Activated T-helper 1 cell treated with Interleukin-2 at 50 U/mL for 16 hours (primary cell): ENCODE measurements at regions not wholly inside any gene's neighbourhood (a gene's known extent, or its start where the extent isn't known, plus 50 kb on each side); places are given as distances from the start of the nearest gene placed in this dataset.
"Not testable (repeated sequence)": the region's sequence is repeated elsewhere in the genome, so short reads cannot be mapped to it uniquely, and the experiment has no call there.

Experiments
- DNase-seq: peaks from one replicate; pipeline ENCODE4 v3.0.0-alpha.2; 2020; ENCODE audit warnings: low read depth

DNA sequence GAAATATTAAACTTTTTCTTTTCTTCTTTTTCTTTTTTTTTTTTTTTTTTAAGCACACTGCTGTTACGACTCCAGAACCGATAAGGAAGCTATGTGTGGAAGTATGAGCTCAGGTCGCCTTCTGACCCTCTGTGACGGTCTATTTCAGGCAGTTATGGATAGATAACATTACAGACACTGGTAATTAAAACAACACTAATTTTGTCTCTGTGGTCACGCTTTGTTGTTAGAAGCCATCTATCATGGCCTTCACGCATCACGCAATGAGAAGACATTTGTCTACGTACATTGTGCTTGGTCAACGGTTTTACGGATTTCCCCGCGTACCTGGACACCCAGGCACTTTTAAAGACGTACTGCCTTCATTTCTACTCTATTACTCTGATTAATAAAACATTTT is 306.0 kb upstream of the ZNF507 start:
- no peak for DNase-seq

GRCh38 chr19:32040236-32040635 is 305.2 kb upstream of the ZNF507 start:
- no peak for DNase-seq

DNA sequence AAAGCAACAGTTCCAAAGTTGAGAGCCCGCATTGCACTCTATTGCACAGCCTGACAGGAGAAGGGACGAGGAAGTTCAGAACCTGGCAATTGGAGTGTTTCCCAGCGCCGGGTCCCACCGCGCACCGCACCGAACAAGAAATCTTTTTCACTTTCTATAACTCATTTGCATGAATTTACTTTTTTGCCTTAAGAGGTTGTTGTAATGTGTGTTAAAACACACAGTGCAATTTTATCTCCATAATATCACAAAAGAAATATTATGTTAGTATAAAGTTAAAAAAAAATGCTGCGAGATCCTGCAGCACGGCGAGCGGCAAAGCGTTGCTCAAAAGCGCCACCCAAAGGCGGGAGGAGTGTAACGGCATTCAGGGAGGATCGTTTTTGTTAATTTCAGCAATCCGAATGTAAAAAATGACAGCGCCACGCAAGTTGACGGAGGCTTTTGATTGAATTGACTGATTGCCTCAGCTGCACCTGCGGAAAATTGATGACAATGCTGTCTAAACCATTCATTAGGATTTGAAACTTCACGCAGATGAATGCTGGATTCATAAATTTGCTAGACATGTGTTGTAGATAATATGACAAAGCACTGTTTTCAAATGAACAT is 303.6 kb upstream of the ZNF507 start:
- no peak for DNase-seq

- DNase-seq: no peak
Observed at GRCh38 chr19:32047788-32048187, 297.6 kb upstream of the ZNF507 start.

- no peak for DNase-seq
Observed at GRCh38 chr19:32053376-32053775, 292.0 kb upstream of the ZNF507 start.

DNA sequence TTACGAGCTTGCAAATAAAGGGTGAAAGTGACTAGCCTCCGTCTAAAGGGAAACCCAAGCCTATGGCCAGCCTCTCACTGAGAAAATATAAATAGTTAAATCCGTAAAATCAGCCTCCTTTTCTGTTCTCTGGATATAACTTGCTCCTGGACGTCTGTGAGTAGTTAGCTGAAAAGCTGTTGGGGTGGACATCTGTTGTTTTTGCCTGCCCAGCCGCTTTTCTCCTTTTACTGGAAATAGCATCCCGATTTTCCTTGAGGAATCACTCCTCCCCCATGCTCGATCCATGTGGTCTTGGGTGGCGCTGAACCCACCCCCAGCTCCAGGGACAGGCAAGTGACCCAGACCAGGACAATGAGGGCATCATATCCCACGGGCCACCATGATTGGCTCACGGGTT is 291.5 kb upstream of the ZNF507 start:
- no peak for DNase-seq

DNA sequence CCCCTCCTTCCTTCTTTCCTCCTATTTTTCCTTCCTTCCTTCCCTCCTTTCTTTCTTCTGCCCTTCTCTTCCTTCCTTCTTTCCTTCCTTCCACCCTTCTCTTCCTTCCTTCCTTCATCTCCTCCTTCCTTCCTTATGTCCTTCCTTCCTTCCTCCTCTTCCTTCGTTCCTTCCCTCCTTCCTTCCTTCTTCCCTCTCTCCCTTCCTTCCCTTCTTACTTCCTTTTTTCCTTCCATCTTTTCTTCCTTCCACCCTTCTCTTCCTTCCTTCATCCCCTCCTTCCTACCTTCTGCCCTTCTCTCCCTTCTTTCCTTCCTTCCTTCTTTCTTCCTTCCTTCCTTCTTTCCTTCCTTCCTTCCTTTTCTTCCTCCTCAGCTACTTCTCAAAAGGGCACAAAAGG is 287.3 kb upstream of the ZNF507 start:
- no peak for DNase-seq

DNA sequence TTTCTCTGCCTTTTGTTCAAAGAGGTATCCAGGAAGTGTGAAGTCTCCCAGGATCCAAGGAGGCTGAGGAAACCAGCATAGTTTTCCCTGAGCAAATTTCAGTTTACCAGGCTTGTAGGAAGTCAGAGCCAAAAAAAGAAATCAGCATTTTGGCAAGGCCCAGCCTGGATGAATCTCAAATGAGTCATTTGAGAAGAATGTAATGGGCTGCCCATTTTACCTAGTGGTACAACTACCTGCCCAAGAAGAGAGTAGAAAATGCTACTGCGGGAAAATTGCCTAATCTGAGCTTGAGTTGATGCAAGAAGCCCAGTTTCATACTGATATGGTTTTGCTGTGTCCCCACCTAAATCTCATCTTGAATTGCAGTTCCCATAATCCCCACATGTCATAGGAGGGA is 284.1 kb upstream of the ZNF507 start:
- no peak for DNase-seq

- no peak for DNase-seq
Observed at GRCh38 chr19:32063601-32064000, 281.8 kb upstream of the ZNF507 start.

GRCh38 chr19:32066056-32066455 is 279.4 kb upstream of the ZNF507 start:
- DNase-seq: no peak

DNA sequence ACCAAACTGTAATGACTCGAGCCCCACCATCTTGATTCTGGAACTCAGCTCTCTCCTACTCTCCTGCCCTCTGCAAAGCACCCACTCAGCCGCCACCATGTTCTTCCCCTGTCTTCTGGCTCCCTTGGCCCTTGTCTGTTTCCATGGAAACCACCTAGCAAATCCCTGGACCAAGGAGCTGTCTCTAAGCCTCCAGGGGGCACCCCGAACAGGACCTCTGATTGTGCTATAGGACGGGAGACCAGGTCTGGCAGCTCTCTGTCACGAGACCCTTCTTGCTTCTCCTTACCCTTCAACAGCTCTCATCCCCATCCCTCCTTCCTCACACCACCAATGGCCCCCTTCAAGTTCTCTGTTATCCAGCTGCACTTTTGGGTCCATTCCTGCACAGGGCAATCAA is 277.7 kb upstream of the ZNF507 start:
- no peak for DNase-seq

DNA sequence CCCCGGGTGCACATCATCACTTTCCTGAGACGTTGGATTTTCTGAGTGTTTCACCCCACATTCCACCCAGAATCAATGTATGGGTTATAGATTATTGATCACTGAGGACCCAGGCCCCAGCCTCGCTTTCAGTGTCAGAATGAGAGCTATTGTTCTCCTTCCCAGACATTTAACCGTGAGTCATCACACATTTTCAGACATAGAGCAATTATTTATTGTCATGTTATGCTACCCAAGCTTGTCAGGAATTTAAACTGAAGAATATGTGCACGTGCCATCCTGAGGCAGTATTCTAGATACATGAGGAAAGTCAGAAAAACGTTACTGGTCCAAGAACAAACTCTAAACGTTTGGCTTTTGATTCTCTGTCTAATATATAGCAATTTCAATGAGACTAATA is 276.6 kb upstream of the ZNF507 start:
- no peak for DNase-seq

GRCh38 chr19:32070101-32070500 is 275.3 kb upstream of the ZNF507 start:
- DNase-seq: no peak

DNA sequence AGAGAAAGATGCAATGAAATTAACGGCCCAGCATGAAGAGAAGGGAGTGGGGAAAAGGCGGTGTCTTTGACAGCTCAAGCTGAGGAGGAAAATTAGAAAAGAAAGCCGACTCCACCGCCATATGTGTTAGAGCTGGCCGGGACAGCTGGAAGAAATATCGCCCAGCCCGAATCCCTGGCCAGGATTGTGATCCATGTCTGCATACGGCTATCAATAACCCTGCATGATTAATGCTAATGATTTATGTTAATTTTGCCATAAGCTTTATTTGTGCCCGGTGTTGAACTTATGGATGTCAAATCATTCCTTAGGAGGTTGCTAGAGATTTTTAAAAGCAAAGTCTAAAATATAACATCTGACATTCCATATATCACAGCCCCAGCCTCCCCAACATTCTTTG is 263.4 kb upstream of the ZNF507 start:
- DNase-seq: no peak

DNA sequence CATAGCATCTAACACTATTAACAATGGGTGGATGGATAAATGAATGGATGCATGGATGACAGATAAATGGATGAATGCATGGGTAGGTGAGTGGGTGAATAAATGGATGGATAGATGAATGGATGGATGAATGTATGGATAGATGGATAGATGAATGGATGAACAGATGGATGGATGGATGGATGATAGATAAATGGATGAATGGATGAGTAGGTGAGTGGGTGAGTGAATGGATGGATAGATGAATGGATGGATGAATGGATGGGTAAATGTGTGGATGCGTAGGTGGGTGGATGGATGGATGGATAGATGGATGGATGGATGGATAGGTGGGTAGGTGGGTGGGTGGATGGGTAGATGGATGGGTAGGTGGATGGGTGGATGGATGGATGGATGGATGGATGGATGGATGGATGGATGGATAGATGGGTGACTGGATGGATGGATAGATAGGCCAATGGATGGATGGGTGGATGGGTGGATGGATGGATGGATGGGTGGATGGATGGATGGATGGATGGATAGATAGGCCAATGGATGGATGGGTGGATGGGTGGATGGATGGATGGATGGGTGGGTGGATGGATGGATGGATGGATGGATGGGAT is 260.6 kb upstream of the ZNF507 start:
- DNase-seq: not testable (repeated sequence)

- DNase-seq: no peak
Observed at GRCh38 chr19:32091241-32091640, 254.2 kb upstream of the ZNF507 start.

DNA sequence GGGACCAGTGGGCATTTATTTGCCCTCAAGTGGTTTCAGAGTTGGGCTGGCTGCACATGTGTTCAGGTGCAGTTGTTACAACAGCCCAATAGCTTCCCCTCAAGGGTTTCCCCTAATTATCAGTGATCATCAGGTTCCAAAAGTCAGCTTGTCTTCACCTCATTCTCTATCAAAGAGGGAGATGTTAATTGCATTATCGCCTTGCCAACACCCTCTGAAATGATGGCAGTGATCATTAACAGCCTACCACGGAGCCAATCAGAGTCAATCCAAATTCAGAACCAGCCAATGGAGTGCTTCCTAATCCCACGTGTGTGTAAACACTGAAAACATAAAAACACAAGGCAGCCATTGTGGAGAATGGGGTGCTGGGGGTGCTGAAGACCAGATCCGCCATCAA is 248.4 kb upstream of the ZNF507 start:
- no peak for DNase-seq

GRCh38 chr19:32097620-32098019 is 247.8 kb upstream of the ZNF507 start:
- no peak for DNase-seq

DNA sequence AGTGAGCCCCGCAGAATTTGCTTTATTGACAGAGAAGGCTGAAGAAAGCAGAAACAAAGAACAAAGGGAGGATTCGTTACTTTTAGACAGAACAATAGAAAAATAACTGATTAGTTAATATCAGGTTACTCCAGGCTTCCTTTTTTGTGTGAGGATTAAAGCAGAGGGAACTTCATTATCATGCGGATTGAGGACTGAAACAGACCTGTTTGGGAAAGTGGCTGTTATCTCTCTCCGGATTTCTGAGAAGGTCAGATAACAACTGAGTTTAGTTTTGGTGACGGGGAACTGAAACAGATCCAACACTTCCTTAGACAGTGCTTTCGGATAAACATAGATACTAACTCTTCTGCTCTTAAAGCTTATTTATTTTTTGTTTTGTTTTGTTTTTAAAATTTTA is 246.4 kb upstream of the ZNF507 start:
- no peak for DNase-seq

- DNase-seq: no peak
Observed at GRCh38 chr19:32101206-32101605, 244.2 kb upstream of the ZNF507 start.

- no peak for DNase-seq
Observed at GRCh38 chr19:32103541-32103940, 241.9 kb upstream of the ZNF507 start.

DNA sequence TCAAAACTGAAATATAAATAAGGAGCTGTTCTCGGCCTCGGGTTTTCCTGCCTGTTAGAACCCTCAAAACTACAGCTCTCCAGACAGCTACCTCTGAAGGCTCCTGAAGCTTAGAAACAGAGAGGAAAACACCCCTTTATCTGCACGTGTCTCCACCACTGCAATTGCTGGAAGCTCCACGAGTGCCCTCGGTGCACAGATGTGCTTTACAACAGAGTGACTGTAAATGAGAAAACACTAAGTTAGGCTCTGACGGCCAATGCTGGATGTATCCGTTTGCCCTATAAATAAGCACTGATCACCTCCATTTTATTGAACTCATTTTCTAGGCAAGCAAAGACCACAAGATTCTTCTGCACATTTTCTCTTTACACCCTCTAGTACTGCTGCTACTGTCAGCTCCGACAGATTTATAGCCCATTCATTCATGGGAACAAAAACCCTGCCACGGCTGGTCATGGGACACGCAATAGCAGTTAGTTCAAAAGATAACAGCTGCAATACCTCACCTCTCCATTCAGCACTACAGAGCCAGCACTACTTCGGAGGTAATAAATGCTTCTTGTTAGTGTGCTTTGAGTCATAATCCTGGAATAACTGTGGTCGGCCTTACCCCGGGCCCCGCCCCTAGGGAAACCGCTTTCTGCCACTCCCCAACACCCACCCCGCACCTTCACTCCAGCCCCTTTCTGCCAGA is 241.1 kb upstream of the ZNF507 start:
- DNase-seq: no peak

DNA sequence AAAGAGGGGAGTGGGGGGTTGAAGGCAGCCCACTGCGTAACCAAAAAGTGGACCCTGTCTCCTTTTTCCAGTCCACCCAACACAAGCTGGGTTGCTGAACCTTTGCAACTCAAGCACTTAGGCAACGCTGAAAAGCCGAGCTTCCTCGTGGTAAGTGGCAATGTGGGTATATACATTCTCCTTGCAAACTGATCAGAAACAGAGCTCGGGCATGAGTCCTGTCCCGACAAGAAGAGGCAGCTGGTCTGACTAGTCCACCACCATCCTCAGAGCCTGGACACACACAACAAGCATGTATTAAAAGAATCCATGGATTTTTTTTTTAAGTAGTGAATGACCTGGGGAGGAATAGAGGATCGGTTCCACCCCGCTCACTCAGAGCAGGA is 240.6 kb upstream of the ZNF507 start:
- DNase-seq: no peak
